GM21360 (cell line): ENCODE measurements at regions not wholly inside any gene's neighbourhood (a gene's known extent, or its start where the extent isn't known, plus 50 kb on each side); places are given as distances from the start of the nearest gene placed in this dataset.

Experiments
- ATAC-seq: cut with Tn5 transposase; IDR thresholded peaks from one replicate; pipeline ENCODE4 v1.9.1; 2021; ENCODE audit warnings: mild to moderate bottlenecking, moderate library complexity; ENCODE audit not compliant: unreplicated experiment

GRCh38 chr9:88732128-88732527, 197.2 kb downstream of the NXNL2 start:
- ATAC-seq, result no peak

DNA sequence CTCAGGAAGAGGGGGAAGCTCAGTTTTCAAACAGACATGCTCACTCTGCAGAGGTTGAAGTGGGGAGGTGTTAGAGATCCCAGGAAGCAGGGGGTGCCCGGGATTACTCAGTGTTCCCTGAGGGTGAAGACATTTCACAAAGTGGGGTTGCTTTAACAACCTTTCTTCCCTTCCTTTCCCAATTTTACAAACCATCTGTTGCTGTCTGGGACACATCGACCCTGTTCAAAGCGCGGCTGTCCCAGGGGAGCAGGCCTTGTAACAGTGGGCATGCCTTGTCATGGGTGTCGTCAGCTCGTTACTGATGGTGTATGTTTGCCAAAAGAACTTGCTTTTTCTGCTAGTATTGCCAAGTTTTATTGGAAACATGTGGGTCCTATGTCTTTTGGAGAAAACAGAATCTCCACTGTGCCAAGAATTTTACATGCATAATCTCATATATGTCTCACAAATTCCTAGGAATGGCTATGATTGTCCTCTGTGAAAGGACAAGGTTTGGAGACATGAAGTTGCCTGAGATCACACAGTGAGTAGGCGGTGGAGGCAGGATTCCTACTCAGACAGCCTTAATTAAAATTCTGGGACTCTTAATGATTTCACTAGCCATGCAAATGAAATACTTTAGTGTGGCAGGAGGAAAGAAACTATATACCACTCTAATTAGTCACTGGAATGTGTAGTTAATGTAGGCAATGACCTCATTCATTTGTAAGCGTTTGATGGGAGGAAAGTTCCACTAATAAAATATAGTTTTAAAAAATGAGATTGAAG, 198.9 kb downstream of the NXNL2 start:
- ATAC-seq, result no peak

DNA sequence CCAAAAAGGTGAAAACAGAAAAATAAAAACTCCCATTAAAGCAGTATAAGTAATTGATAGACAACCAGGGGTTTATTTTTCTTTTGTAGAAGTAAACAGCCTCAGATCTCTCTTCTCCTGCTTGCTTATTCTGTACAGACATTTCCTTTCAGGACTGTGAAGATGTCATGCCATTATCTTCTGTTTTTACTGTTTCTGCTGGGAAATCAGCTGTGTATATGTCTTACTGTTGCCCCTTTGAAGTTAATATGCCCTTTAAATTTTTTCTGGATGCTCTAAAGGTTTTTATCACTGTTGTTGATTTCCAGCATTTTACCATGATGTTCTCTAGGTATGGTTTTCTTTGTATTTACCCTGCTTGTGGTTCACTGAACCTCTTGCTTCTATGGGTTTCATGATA, 199.5 kb downstream of the NXNL2 start:
- ATAC-seq, result no peak

GRCh38 chr9:88736136-88736637, 201.2 kb downstream of the NXNL2 start:
- ATAC-seq, result no peak

- ATAC-seq, result no peak
Measured at GRCh38 chr9:88737031-88737430, 202.1 kb downstream of the NXNL2 start.

DNA sequence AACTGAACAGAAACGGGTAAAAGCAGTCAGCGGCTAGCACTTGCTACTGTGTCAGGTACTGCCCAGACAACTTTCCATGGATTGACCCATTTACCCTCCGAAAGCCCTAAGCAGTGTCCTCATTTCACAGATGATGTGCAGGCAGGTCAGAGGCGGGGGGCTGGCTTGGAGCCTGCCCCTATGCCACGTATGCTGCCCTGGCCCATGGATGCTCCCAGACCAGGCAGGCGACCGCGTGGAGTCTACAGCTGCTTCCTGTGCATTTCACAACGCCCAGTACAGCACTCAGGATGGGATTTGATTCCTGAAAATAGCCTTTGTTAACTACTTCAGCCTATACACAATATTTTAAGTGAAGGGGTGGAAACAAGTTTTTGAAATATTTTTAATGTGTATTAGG, 202.9 kb downstream of the NXNL2 start:
- no peak for ATAC-seq

GRCh38 chr9:88738709-88739108, 203.7 kb downstream of the NXNL2 start:
- no peak for ATAC-seq

DNA sequence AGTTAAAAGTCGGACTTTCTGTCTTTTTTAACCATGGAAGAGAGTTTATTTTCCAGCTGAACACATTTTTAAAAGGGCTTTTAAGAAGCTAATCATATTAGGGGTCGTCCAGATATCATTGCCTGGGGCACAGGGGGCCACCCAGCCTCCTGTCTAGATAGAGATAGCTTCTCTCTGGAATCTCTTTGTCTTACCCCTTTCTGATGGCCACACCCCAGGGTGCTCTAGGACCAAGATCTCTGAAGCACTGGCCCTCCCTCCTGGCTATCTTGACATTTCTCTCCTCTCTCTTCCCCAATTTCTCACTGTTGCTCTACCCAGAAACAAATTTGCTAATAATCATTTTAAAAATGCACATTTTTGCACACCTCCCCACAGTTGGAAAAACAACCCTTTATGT, 204.4 kb downstream of the NXNL2 start:
- no peak for ATAC-seq

- ATAC-seq, result no peak
Measured at GRCh38 chr9:88740844-88741243, 205.9 kb downstream of the NXNL2 start.

DNA sequence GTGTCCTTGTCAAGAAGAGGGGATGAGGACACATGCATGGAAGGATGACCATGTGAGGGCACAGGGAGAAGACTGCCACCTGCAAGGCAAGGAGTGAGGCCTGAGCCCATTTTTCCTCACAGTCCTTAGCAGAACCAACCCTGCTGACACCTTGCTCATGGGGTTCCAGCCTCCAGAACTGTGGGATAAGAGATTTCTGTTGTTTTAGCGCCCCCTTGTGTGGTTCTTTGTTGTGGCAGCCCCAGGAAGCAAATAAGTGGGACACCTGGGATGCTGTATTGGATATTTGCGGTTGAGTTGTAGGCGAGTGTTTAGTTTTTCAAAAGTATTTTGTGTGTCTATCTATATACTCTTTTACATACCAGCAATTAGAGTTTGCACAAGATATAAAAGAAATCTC, 206.4 kb downstream of the NXNL2 start:
- ATAC-seq, result no peak

DNA sequence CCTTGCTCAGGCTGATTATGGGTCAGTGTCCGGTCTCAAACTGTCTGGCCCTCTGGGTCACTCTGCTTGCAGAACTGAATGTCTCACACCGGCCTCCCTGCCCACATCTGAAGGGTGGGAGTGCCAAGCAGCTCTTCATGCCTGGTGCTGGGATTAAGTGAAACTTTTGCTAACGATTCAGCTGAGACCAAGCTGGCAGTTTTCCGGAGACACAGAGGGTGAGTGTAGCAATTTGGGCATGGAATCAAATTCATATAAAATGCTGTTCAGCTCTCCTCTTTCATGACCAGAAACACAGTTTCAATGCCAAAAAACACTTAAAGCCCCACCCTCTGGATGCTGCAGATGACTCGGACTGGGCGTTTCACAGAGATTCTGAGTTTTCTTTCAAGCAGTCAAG, 207.5 kb downstream of the NXNL2 start:
- no peak for ATAC-seq

GRCh38 chr9:88742905-88743304, 207.9 kb downstream of the NXNL2 start:
- no peak for ATAC-seq

- no peak for ATAC-seq
Measured at GRCh38 chr9:88745276-88746001, 210.5 kb downstream of the NXNL2 start.

- no peak for ATAC-seq
Measured at GRCh38 chr9:88746029-88746742, 211.2 kb downstream of the NXNL2 start.

DNA sequence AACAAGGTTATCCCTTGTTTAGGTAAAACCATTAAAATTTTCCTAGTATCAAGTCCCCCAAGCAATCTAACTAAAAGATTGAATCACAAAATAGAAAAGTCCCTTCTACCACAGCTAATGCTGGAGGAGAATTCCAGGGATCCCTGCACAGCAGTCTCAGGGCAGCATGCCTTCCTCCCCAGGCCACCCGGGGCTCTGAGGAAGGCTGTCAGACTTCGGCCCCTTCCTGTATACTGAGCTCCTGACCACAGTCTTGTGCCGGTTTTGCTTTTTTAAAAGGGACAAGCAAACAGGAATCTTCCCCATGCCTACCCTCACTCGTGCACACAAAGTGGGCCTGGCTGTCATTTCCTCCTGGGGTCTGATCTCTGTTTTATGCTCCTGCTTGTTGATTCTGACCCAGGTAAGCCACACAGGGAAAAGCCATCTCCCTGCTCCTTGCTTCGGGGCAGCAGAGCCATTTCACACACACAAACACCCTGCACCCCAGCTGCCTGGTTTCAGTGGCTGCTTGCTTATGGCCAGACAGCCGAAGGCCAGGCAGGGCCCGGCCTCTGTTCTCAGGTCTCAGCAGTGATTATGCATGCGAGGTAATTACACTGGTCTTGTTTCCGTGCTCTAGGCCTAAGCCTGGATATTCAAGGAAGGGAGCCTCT, 211.9 kb downstream of the NXNL2 start:
- ATAC-seq, result no peak

DNA sequence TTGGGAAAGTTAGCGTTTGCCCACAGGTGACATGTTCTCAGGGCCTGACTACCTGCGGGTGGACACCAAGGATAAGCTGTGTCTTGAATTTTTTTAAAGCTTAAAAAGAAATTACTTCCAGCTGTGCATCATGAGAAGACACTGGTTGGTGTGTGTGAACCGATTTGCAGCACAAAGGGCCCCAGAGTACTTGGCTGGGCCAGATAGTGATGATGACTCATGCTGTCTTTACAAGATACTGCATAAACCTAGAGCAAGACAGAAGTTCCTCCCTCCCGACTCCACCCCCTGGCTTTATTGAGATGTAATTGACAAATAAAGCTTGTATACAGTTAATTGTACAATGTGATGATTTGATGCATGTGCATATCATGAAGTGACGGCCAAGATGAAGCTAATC, 212.8 kb downstream of the NXNL2 start:
- ATAC-seq, result no peak

DNA sequence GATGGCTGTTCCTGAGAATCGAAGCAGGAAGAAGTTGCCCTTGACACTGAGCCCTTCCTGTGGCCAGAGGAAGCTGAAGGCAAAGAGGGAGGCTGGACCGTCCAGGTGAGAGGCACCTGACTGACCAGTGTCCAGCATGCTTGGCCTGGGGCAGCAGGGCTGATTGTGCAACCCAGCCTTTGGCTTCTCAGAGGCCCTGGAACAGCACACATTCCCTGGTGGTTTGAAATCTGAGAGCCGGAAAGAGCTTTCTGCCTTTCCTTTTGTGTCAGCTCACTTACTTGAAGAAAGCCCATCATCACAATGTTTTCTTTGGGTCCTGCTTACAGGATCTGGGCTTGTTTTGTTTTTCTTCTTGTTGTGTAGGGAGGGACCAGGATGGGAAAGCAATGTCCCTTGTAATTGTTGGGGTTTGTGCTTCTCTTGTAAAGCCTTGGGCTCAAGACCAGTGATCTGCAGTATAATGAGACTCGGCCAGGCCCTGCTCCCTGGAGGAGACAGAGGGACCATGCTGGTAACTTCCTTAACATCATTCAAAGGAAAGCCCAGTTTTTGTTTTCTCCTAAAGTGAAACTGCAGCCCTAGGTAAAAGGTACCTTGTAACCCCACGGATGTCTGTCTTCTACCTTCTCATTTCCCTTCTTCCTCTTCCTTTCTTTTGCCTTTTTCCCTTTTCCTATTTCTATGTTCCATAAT, 213.7 kb downstream of the NXNL2 start:
- ATAC-seq, result no peak

DNA sequence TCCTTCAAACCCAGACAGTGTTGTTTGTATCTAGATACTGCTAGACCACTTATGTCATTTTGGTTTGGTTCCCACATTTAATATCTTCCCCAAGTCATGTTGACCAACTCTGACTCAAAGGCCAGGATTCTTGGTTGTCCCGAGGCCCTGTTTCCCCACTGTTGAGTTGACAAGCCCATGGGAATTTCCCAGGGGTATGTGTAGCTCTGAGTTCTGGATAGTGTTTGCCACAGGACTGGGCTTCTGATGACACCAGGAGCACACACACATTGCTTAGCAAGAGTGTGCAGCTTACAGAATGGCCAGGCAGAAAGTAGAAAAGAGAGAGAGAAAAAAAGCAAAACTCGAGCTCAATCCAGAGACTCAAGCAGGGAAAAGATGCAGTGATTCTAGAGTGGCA, 214.4 kb downstream of the NXNL2 start:
- ATAC-seq, result no peak

GRCh38 chr9:88750832-88751360, 215.9 kb downstream of the NXNL2 start:
- ATAC-seq, result no peak

- no peak for ATAC-seq
Measured at GRCh38 chr9:88751781-88752180, 216.8 kb downstream of the NXNL2 start.
